OCI-LY1 (cell line): ENCODE measurements at regions not wholly inside any gene's neighbourhood (a gene's known extent, or its start where the extent isn't known, plus 50 kb on each side); places are given as distances from the start of the nearest gene placed in this dataset.

Experiments
- H2AFZ ChIP-seq: fragments of 200-600 bp; sonication (generic), shearing (Covaris generic); 2 replicates; pipeline ENCODE4 v1.6.0; 2014; ENCODE audit warnings: antibody characterized with exemption, mild to moderate bottlenecking, low read length
- H3F3A ChIP-seq: fragments of 200-600 bp; sonication (generic), shearing (Covaris generic); 2 replicates; pipeline ENCODE4 v1.6.0; 2014; ENCODE audit warnings: mild to moderate bottlenecking, antibody characterized with exemption, low read length, moderate library complexity; ENCODE audit not compliant: insufficient read depth
- H3K27ac ChIP-seq: fragments of 200-600 bp; sonication (generic); 2 replicates; pipeline ENCODE4 v1.5.1; 2014; ENCODE audit warnings: low read length, mixed run types, mild to moderate bottlenecking, low read depth; ENCODE audit not compliant: poor library complexity, severe bottlenecking
- H3K27me3 ChIP-seq: fragments of 200-600 bp; sonication (generic); 2 replicates; pipeline ENCODE4 v1.6.0; 2014; ENCODE audit warnings: antibody characterized with exemption, mild to moderate bottlenecking, low read length, moderate library complexity; ENCODE audit not compliant: insufficient read depth
- H3K36me3 ChIP-seq: fragments of 200-600 bp; sonication (generic); 2 replicates; pipeline ENCODE4 v1.6.1; 2014; ENCODE audit warnings: mild to moderate bottlenecking, antibody characterized with exemption, low read length, moderate library complexity, mixed read lengths; ENCODE audit not compliant: insufficient read depth
- H3K4me1 ChIP-seq: fragments of 200-600 bp; sonication (generic); 2 replicates; pipeline ENCODE4 v1.5.1; 2014; ENCODE audit warnings: mild to moderate bottlenecking, low read length, moderate library complexity; ENCODE audit not compliant: insufficient read depth, severe bottlenecking
- H3K4me2 ChIP-seq: fragments of 200-600 bp; sonication (generic), shearing (Covaris generic); 2 replicates; pipeline ENCODE4 v1.6.1; 2014; ENCODE audit warnings: low read length
- H3K4me3 ChIP-seq: fragments of 200-600 bp; sonication (generic); 2 replicates; pipeline ENCODE4 v1.5.1; 2014; ENCODE audit warnings: low read length, low read depth, mild to moderate bottlenecking, mixed read lengths; ENCODE audit not compliant: poor library complexity, severe bottlenecking
- H3K79me2 ChIP-seq: fragments of 200-600 bp; shearing (Covaris generic); 2 replicates; pipeline ENCODE4 v1.6.1; 2016; ENCODE audit warnings: mixed run types, low read length, mixed read lengths; ENCODE audit not compliant: insufficient read depth
- H3K9ac ChIP-seq: fragments of 200-600 bp; sonication (generic), shearing (Covaris generic); 2 replicates; pipeline ENCODE4 v1.6.1; 2014; ENCODE audit warnings: mild to moderate bottlenecking, low read length, mixed read lengths
- H3K9me2 ChIP-seq: fragments of 200-600 bp; sonication (generic), shearing (Covaris generic); 2 replicates; pipeline ENCODE4 v1.6.1; 2014; ENCODE audit warnings: low read depth, mild to moderate bottlenecking, low read length, mixed read lengths
- H3K9me3 ChIP-seq: fragments of 200-600 bp; shearing (Covaris generic); 2 replicates; pipeline ENCODE4 v1.6.1; 2014; ENCODE audit warnings: low read length, mixed read lengths
- H4K20me1 ChIP-seq: fragments of 200-600 bp; sonication (generic), shearing (Covaris generic); 2 replicates; pipeline ENCODE4 v1.6.0; 2016; ENCODE audit warnings: mild to moderate bottlenecking, low read length; ENCODE audit not compliant: insufficient read depth
- EZH2 ChIP-seq: fragments of 200-600 bp; sonication (generic), shearing (Covaris generic); IDR thresholded peaks from 2 replicates; pipeline ENCODE4 v1.8.0; 2017; ENCODE audit warnings: borderline replicate concordance, mixed run types, mild to moderate bottlenecking, antibody characterized with exemption, low read length, moderate library complexity, mixed read lengths
- TF ChIP-seq, protein P1 (sequence below): fragments of 200-600 bp; sonication (generic), shearing (Covaris generic); IDR thresholded peaks from 2 replicates; pipeline ENCODE4 v1.5.1; 2017; ENCODE audit warnings: mild to moderate bottlenecking, antibody characterized with exemption, low read length, moderate library complexity, mixed read lengths

DNA sequence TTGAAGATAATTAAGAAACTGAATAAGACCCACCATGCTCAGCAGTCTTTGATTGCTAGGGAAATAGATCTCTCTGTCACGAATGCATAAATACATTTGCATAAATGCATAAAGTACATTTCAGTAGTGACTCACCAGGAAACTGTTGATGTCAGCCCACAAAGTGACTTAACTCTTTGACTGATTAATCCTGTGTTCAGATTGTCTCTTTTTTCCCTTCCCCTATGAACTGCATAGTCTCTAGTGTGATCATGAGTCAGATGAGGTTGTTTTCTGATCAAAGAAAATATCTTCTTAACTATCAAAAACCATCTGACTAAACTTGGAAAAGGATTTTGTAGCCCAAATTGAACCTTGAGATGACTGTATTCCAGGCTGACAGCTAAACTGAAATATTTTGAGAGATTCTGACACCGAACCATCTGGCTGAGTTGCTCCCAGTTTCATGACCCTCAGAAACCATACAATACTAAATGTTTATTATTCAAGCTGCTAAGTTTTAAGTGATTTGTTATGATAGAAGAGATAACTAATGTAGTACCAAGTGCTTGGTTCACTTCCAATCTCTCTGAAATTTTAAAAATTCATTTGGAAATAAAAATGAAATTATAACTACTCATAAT, 1381.5 kb upstream of the AGA start:
- H3K27me3 ChIP-seq, result no peaks in the 10 kb centered on the region
- no peak overlapping the region for H3K27ac ChIP-seq
- TF ChIP-seq, protein P1, sequence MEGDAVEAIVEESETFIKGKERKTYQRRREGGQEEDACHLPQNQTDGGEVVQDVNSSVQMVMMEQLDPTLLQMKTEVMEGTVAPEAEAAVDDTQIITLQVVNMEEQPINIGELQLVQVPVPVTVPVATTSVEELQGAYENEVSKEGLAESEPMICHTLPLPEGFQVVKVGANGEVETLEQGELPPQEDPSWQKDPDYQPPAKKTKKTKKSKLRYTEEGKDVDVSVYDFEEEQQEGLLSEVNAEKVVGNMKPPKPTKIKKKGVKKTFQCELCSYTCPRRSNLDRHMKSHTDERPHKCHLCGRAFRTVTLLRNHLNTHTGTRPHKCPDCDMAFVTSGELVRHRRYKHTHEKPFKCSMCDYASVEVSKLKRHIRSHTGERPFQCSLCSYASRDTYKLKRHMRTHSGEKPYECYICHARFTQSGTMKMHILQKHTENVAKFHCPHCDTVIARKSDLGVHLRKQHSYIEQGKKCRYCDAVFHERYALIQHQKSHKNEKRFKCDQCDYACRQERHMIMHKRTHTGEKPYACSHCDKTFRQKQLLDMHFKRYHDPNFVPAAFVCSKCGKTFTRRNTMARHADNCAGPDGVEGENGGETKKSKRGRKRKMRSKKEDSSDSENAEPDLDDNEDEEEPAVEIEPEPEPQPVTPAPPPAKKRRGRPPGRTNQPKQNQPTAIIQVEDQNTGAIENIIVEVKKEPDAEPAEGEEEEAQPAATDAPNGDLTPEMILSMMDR, result no peak
- TF ChIP-seq EZH2, result no peak
- H3F3A ChIP-seq, result no peaks in the 10 kb centered on the region
- H3K9me3 ChIP-seq, result no peaks in the 10 kb centered on the region
- no peak overlapping the region for H3K9ac ChIP-seq
- H3K79me2 ChIP-seq, result no peaks in the 10 kb centered on the region
- no peak overlapping the region for H3K4me3 ChIP-seq
- H2AFZ ChIP-seq, result no peak overlapping the region
- H3K9me2 ChIP-seq, result no peaks in the 10 kb centered on the region
- H3K36me3 ChIP-seq, result no peaks in the 10 kb centered on the region
- H4K20me1 ChIP-seq, result no peaks in the 10 kb centered on the region
- no peaks in the 10 kb centered on the region for H3K4me1 ChIP-seq
- H3K4me2 ChIP-seq, result no peak overlapping the region

DNA sequence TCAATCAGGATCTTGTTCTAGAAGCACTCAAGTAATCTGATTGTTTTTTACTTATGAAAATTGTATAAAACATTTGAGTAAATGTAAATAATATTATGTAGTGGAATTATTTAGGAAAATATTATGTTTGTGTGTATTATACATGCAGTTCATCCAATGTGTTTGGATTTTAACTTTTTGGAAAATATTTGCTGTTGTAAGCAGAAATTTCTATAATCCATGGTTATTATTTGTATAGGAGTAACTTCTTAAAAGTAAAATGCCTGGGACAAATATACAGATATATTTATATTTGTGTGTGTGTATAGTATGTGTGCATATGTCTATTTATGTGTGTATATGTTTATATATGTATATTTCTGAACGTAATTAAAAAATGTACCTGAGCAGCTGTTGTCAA, 1394.6 kb upstream of the AGA start:
- H3K4me2 ChIP-seq, result no peak overlapping the region
- no peak overlapping the region for H3K4me3 ChIP-seq
- no peaks in the 10 kb centered on the region for H3K36me3 ChIP-seq
- no peaks in the 10 kb centered on the region for H3F3A ChIP-seq
- H2AFZ ChIP-seq, result no peak overlapping the region
- H3K79me2 ChIP-seq, result no peaks in the 10 kb centered on the region
- H3K9me3 ChIP-seq, result no peaks in the 10 kb centered on the region
- no peak overlapping the region for H3K9ac ChIP-seq
- no peaks in the 10 kb centered on the region for H3K27me3 ChIP-seq
- TF ChIP-seq, protein P1, result no peak
- TF ChIP-seq EZH2, result no peak
- no peak overlapping the region for H3K27ac ChIP-seq
- H3K4me1 ChIP-seq, result no peaks in the 10 kb centered on the region
- no peaks in the 10 kb centered on the region for H3K9me2 ChIP-seq
- H4K20me1 ChIP-seq, result no peaks in the 10 kb centered on the region

DNA sequence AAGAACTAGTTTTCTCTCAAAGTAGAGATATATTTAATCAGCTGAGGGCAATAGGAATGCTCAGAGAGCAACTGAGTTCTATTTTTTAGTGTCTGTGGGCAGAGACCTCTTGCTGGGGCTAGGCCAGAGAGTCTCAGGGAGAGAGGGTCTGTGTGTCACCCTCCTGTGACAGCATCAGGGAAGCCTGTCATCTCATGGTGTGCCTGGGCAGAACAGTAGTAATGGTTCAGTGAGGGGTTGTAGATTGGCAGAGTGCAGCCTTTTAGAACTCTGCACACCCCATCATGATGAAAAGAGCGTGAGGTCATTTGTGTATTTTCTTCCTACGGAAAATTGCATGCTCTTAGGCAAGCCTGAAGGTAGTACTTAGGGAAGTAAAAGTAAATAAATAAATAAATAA, 1396.5 kb upstream of the AGA start:
- Histone ChIP-seq H3K27me3 (no peaks in the 10 kb centered on the region), H3K4me1 (no peaks in the 10 kb centered on the region), H3K9ac (no peak overlapping the region), H3K9me3 (no peaks in the 10 kb centered on the region), H2AFZ (no peak overlapping the region), H3F3A (no peaks in the 10 kb centered on the region), H3K36me3 (no peaks in the 10 kb centered on the region), H3K27ac (no peak overlapping the region), H3K4me3 (no peak overlapping the region), H3K4me2 (no peak overlapping the region), H4K20me1 (no peaks in the 10 kb centered on the region), H3K9me2 (no peaks in the 10 kb centered on the region), H3K79me2 (no peaks in the 10 kb centered on the region)
- TF ChIP-seq, protein P1, result no peak
- TF ChIP-seq EZH2, result no peak
